GM21723 (cell line): ENCODE measurements at regions not wholly inside any gene's neighbourhood (a gene's known extent, or its start where the extent isn't known, plus 50 kb on each side); places are given as distances from the start of the nearest gene placed in this dataset.
"Not testable (repeated sequence)": the region's sequence is repeated elsewhere in the genome, so short reads cannot be mapped to it uniquely, and the experiment has no call there.

ENCODE experiments used
- ATAC-seq: cut with Tn5 transposase; IDR thresholded peaks from one replicate; pipeline ENCODE4 v1.9.1; 2021; ENCODE audit warnings: mild to moderate bottlenecking, moderate library complexity; ENCODE audit not compliant: unreplicated experiment

- no peak for ATAC-seq
Measured at GRCh38 chr10:29698773-29699490, 64.2 kb upstream of the SVIL start.

- not testable (repeated sequence) for ATAC-seq
Measured at GRCh38 chr10:29696581-29696980, 61.8 kb upstream of the SVIL start.

- no peak for ATAC-seq
Measured at GRCh38 chr10:29694121-29694520, 59.4 kb upstream of the SVIL start.

- ATAC-seq: no peak
Measured at GRCh38 chr10:29692121-29692539, 57.4 kb upstream of the SVIL start.

GRCh38 chr10:29691564-29692072 is 56.8 kb upstream of the SVIL start:
- no peak for ATAC-seq

GRCh38 chr10:29689001-29689400 is 54.2 kb upstream of the SVIL start:
- ATAC-seq: no peak

GRCh38 chr10:29688230-29688661 is 53.5 kb upstream of the SVIL start:
- ATAC-seq: no peak

- no peak for ATAC-seq
Measured at GRCh38 chr10:29687421-29688164, 52.8 kb upstream of the SVIL start.

GRCh38 chr10:29685506-29685905 is 50.7 kb upstream of the SVIL start:
- ATAC-seq: no peak
